NB4 (cell line): ENCODE measurements at regions not wholly inside any gene's neighbourhood (a gene's known extent, or its start where the extent isn't known, plus 50 kb on each side); places are given as distances from the start of the nearest gene placed in this dataset.

ENCODE experiments used
- MAX ChIP-seq: IDR thresholded peaks from 2 replicates; pipeline ENCODE4 v1.6.1; 2011; ENCODE audit warnings: low read depth, low read length
- MYC ChIP-seq: IDR thresholded peaks from 2 replicates; pipeline ENCODE4 v1.6.1; 2011; ENCODE audit warnings: low read depth, low read length
- POLR2A ChIP-seq: IDR thresholded peaks from 2 replicates; pipeline ENCODE4 v1.6.1; 2011; ENCODE audit warnings: mild to moderate bottlenecking; ENCODE audit not compliant: insufficient read length; ENCODE audit errors: extremely low read depth
- TF ChIP-seq, protein P1 (sequence below): IDR thresholded peaks from one replicate; pipeline ENCODE4 v1.5.1; 2012; ENCODE audit warnings: low read depth, low read length

GRCh38 chr4:187065396-187065795 lies 341.7 kb upstream of the FAT1 start:
- TF ChIP-seq, protein P1, sequence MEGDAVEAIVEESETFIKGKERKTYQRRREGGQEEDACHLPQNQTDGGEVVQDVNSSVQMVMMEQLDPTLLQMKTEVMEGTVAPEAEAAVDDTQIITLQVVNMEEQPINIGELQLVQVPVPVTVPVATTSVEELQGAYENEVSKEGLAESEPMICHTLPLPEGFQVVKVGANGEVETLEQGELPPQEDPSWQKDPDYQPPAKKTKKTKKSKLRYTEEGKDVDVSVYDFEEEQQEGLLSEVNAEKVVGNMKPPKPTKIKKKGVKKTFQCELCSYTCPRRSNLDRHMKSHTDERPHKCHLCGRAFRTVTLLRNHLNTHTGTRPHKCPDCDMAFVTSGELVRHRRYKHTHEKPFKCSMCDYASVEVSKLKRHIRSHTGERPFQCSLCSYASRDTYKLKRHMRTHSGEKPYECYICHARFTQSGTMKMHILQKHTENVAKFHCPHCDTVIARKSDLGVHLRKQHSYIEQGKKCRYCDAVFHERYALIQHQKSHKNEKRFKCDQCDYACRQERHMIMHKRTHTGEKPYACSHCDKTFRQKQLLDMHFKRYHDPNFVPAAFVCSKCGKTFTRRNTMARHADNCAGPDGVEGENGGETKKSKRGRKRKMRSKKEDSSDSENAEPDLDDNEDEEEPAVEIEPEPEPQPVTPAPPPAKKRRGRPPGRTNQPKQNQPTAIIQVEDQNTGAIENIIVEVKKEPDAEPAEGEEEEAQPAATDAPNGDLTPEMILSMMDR = no peak
- TF ChIP-seq POLR2A = no peak
- TF ChIP-seq MYC = no peak
- TF ChIP-seq MAX = no peak
